ENCODE measurements at regions not wholly inside any gene's neighbourhood (a gene's known extent, or its start where the extent isn't known, plus 50 kb on each side); places are given as distances from the start of the nearest gene placed in this dataset.
"Not testable (repeated sequence)": the region's sequence is repeated elsewhere in the genome, so short reads cannot be mapped to it uniquely, and the experiment has no call there.

DNA sequence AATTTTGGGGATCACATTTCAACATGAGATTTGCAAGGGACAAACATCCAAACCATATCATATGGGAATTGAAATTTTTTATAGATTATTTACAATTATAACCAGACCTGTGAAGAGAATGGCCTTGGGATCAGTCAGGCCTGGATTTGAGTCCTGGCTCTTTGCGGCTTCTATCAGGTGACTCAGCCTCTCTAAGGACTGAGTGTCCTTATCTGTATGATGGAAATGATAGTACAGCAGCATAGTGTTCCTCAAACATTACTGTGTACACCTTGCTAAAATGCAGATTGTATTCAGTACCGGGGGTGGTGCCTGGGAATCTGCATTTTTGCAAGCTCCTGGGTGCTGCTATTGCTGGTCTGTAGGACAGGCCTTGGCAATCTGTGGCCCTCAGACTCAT lies 206.7 kb upstream of the PROK2 start:
- H3K36me3 Mint-ChIP-seq (ENCODE audit: low read depth) = no peaks in the 10 kb centered on the region
- H3K4me1 Mint-ChIP-seq (ENCODE audit: low read depth) = peaks cover 26% of the 10 kb centered on the region
- peaks cover 10% of the 10 kb centered on the region for H3K9me3 Mint-ChIP-seq
- no peak overlapping the region for H3K27ac Mint-ChIP-seq
- DNase-seq = no peak
- peaks cover 13% of the 10 kb centered on the region for H3K27me3 Mint-ChIP-seq
- H3K4me3 Mint-ChIP-seq = no peak overlapping the region

- Mint-ChIP-seq H3K9me3 (peaks cover 10% of the 10 kb centered on the region), H3K27ac (no peak overlapping the region), H3K4me1 (ENCODE audit: low read depth) (peaks cover 32% of the 10 kb centered on the region), H3K4me3 (no peak overlapping the region), H3K27me3 (peaks cover 11% of the 10 kb centered on the region), H3K36me3 (ENCODE audit: low read depth) (no peaks in the 10 kb centered on the region)
- DNase-seq = no peak
Measured at GRCh38 chr3:71991046-71991445, 206.1 kb upstream of the PROK2 start.

DNA sequence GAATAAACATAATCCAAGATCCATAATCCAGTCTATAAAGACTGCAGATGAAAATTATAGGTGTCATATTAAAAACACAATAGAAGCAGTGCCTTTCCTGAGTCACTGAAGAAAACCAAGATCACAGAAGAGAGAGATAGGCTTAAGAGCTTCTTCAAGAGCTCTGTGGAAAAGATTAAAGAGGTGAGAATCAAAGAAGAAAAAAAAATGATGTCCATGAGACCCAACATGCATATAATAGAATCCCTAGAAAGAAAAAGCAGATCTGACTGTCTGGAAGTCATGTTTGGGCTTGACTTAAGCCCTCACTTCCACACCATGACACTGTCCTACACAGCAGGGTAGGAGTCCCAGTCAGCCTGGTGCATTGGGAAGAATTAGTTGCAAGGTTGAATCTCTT lies 205.6 kb upstream of the PROK2 start:
- H3K27me3 Mint-ChIP-seq = peaks cover 11% of the 10 kb centered on the region
- H3K4me3 Mint-ChIP-seq = no peak overlapping the region
- DNase-seq = no peak
- no peaks in the 10 kb centered on the region for H3K36me3 Mint-ChIP-seq (ENCODE audit: low read depth)
- H3K4me1 Mint-ChIP-seq (ENCODE audit: low read depth) = peaks cover 35% of the 10 kb centered on the region
- H3K9me3 Mint-ChIP-seq = peaks cover 10% of the 10 kb centered on the region
- no peak overlapping the region for H3K27ac Mint-ChIP-seq

- no peak overlapping the region for H3K27ac Mint-ChIP-seq
- peaks cover 40% of the 10 kb centered on the region for H3K4me1 Mint-ChIP-seq (ENCODE audit: low read depth)
- no peaks in the 10 kb centered on the region for H3K36me3 Mint-ChIP-seq (ENCODE audit: low read depth)
- no peak for DNase-seq
- no peak overlapping the region for H3K4me3 Mint-ChIP-seq
- peaks cover 10% of the 10 kb centered on the region for H3K9me3 Mint-ChIP-seq
- peaks cover 8% of the 10 kb centered on the region for H3K27me3 Mint-ChIP-seq
Measured at GRCh38 chr3:71989165-71989564, 204.2 kb upstream of the PROK2 start.

GRCh38 chr3:71987828-71988227 lies 202.9 kb upstream of the PROK2 start:
- Mint-ChIP-seq H3K4me1 (ENCODE audit: low read depth) (peaks cover 46% of the 10 kb centered on the region), H3K4me3 (no peak overlapping the region), H3K36me3 (ENCODE audit: low read depth) (no peaks in the 10 kb centered on the region), H3K9me3 (peaks cover 6% of the 10 kb centered on the region), H3K27me3 (peaks cover 8% of the 10 kb centered on the region), H3K27ac (no peak overlapping the region)
- no peak for DNase-seq

- Mint-ChIP-seq H3K36me3 (ENCODE audit: low read depth) (no peaks in the 10 kb centered on the region), H3K4me1 (ENCODE audit: low read depth) (peaks cover 52% of the 10 kb centered on the region), H3K9me3 (peaks cover 6% of the 10 kb centered on the region), H3K27ac (no peak overlapping the region), H3K27me3 (peaks cover 8% of the 10 kb centered on the region), H3K4me3 (no peak overlapping the region)
- DNase-seq = no peak
Measured at GRCh38 chr3:71987089-71987735, 202.3 kb upstream of the PROK2 start.

DNA sequence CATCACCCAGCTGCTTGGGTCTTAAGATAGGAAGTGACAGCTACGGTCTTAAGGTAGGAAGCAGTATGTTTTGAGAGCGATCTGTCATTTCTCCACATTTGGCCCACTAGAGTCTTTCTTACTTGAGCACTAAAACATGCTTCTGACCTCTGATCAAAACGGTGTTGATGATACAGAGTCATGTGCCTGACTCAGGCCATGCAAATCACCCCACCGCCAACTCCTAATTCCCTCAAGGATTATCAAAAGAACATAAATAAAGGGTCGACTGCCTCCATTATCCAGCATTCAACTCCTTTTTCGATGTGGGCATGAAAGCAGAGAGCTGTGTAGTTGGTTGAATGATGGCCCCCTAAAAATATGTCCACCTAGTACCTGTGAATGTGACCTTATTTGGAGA lies 201.7 kb upstream of the PROK2 start:
- Mint-ChIP-seq H3K4me1 (ENCODE audit: low read depth) (peaks cover 58% of the 10 kb centered on the region), H3K4me3 (no peak overlapping the region), H3K9me3 (peaks cover 6% of the 10 kb centered on the region), H3K27ac (no peak overlapping the region), H3K27me3 (peaks cover 8% of the 10 kb centered on the region), H3K36me3 (ENCODE audit: low read depth) (no peaks in the 10 kb centered on the region)
- no peak for DNase-seq

DNA sequence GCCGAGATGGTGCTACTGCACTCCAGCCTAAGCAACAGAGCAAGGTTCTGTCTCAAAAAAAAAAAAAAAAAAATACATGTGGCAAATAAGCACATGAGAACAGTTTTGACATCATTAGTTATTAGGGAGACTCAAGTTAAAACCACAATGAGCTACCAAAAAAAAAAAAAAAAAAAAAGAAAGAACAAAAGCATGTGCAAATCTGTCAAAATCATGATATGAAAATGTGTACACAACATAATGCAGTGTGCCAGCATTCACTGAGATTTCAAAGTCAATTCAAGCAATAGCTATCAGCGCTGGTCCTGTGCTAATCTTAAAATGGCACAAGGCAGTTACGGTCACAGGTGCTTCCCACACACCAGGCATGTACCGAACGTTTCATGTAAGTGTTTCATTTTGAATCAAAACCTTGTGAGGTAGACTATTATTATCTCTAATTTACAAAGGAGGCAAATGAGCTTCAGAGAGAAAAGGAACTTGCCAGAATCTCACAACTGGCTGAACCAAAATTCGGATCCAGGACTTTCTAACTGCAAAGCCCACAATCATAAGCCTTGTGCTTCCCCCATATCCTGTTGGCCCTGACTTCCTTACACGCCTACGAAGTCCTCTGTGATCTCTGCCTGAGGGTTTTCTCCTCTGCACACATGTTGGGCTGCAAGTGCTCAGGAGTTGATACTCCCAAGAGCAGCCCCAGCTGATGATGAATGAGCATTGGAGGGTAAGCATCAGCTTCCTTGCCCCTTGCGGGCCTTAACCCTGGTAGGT lies 200.1 kb upstream of the PROK2 start:
- DNase-seq = peak; percentile 44
- H3K9me3 Mint-ChIP-seq = peaks cover 7% of the 10 kb centered on the region

DNA sequence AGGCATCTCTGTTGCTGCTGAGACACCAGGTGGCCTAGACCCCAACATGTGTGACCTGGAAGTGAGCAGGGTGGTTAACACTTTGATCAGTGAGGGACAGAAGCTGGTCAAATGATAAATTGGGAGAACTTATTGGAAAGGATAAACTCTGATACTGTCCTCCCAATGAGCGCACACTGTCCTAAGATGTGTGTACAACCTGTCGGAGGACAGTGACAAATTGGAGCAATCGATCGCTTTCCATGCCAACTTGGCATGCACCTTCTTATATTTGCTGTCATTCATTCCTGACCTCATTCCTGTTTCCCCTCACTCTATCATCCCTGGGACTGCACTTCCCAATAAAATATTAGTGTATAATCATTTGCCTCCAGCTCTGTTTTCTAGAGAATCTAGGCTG lies 198.7 kb upstream of the PROK2 start:
- Mint-ChIP-seq H3K27me3 (peaks cover 27% of the 10 kb centered on the region), H3K9me3 (peaks cover 7% of the 10 kb centered on the region), H3K36me3 (ENCODE audit: low read depth) (no peaks in the 10 kb centered on the region), H3K4me1 (ENCODE audit: low read depth) (peaks cover 70% of the 10 kb centered on the region), H3K27ac (peak overlapping the region; percentile 19), H3K4me3 (no peak overlapping the region)
- DNase-seq = no peak

More for the DNA sequence above, 200.1 kb upstream of the PROK2 start:
- Mint-ChIP-seq H3K27me3 (peaks cover 19% of the 10 kb centered on the region), H3K4me1 (ENCODE audit: low read depth) (peaks cover 62% of the 10 kb centered on the region), H3K4me3 (peak overlapping the region; percentile 30), H3K36me3 (ENCODE audit: low read depth) (no peaks in the 10 kb centered on the region), H3K27ac (peak overlapping the region; percentile 84)

- peak; percentile 69 for DNase-seq
- Mint-ChIP-seq H3K27ac (peak overlapping the region; percentile 82), H3K27me3 (peaks cover 25% of the 10 kb centered on the region), H3K4me1 (ENCODE audit: low read depth) (peaks cover 77% of the 10 kb centered on the region), H3K4me3 (peak overlapping the region; percentile 20)
- H3K9me3 Mint-ChIP-seq; H3K36me3 Mint-ChIP-seq (ENCODE audit: low read depth): not testable (repeated sequence)
Measured at GRCh38 chr3:71982506-71983258, 197.7 kb upstream of the PROK2 start.

DNA sequence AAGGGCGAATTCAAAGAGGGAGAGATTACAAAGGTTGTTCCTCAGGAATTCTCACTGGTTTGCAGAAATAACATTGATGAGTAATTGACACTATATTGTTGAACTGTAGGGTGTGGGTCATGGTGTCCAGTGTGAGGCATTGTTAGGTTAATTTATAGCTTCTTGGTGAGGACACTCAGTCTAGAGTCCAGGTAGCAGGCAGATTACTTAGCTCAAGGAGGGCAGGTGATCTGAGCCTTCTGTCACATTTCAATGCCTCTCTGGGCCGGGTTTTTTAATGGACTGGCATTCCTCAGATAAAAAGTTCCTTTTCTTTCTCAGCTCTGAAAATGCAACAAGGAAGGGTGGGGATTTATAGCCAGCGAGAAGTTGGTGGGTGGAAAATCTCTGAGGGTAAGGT lies 194.2 kb upstream of the PROK2 start:
- Mint-ChIP-seq H3K27ac (peak overlapping the region; percentile 92), H3K9me3 (peaks cover 11% of the 10 kb centered on the region), H3K27me3 (peaks cover 40% of the 10 kb centered on the region), H3K36me3 (ENCODE audit: low read depth) (no peaks in the 10 kb centered on the region), H3K4me1 (ENCODE audit: low read depth) (peaks cover 55% of the 10 kb centered on the region), H3K4me3 (no peak overlapping the region)
- no peak for DNase-seq

DNA sequence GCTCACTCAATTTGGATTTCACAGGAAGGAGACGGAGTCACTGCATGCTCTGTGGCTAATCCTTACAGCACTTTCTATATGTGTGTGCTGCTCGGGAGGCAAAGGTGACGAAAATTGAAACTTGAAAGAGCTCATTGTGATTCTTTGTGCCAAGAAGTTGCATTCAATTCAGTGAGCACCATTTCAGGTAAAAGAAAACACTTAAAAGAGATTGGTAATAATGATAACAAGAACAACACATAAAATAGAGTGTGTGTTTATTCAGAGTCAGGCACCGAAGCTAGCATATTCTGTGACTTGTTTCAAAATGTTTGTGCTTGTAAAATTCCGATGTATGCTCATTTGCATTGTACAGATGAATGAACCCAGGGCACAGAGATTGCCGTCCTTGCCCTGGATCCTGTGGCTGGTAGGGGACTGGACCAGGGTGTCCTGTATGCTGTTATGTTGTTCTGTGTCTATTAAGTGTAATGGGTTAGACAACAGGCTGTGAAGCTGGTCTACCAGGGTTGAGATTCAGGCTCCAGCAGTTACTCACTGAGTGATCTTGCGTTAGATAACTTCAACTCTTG lies 193.3 kb upstream of the PROK2 start:
- peak overlapping the region; percentile 26 for H3K4me3 Mint-ChIP-seq

DNA sequence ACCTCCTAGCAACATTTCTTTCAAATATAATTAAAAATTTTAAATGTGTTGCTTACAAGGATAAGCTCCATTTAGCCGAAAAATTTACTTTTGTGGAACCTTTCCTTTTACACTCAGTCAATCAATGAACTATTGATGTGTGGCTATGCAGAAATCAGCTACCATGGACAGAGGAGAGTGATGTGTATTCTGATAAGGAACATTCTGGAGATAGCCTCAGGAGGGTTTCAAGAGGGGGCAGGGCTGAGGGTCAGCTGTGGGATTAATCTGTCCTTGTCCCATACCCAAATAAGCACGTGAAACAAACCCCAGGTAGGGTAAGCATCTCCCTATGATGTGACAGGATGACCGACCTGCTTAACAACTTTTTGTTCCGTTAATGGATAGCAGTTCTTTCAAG lies 192.6 kb upstream of the PROK2 start:
- Mint-ChIP-seq H3K27me3 (peaks cover 50% of the 10 kb centered on the region), H3K4me3 (no peak overlapping the region), H3K36me3 (ENCODE audit: low read depth) (no peaks in the 10 kb centered on the region), H3K9me3 (peaks cover 11% of the 10 kb centered on the region), H3K4me1 (ENCODE audit: low read depth) (peaks cover 39% of the 10 kb centered on the region), H3K27ac (peak overlapping the region; percentile 92)
- no peak for DNase-seq

More for the DNA sequence above, 193.3 kb upstream of the PROK2 start:
- peak overlapping the region; percentile 92 for H3K27ac Mint-ChIP-seq
- H3K4me1 Mint-ChIP-seq (ENCODE audit: low read depth) = peaks cover 46% of the 10 kb centered on the region
- no peak for DNase-seq
- peaks cover 47% of the 10 kb centered on the region for H3K27me3 Mint-ChIP-seq
- no peaks in the 10 kb centered on the region for H3K36me3 Mint-ChIP-seq (ENCODE audit: low read depth)
- H3K9me3 Mint-ChIP-seq = peaks cover 11% of the 10 kb centered on the region

DNA sequence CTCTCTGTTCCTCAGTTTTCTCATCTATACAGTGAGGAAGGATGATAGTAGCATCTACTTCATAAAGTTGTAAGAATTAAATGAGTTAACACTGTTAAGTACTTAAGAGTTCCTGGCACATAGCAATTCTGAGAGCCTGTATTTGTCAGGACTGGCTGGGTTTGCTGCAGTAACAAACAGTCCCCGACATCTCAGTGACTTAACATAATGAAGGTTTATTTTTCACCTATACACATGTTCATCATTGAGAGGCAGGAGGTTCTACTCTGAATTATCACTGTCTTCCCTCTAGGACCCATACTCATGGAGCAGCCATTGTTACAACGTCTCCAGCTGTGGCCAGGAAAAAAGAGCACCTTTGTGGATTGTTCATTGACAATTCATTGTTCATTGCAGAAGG lies 190.6 kb upstream of the PROK2 start:
- Mint-ChIP-seq H3K4me3 (no peak overlapping the region), H3K9me3 (peaks cover 8% of the 10 kb centered on the region), H3K4me1 (ENCODE audit: low read depth) (peaks cover 25% of the 10 kb centered on the region), H3K27me3 (peaks cover 54% of the 10 kb centered on the region), H3K36me3 (ENCODE audit: low read depth) (no peaks in the 10 kb centered on the region), H3K27ac (no peak overlapping the region)
- DNase-seq = no peak
